HCT116 (cell line): ENCODE measurements at regions not wholly inside any gene's neighbourhood (a gene's known extent, or its start where the extent isn't known, plus 50 kb on each side); places are given as distances from the start of the nearest gene placed in this dataset.
"Not testable (repeated sequence)": the region's sequence is repeated elsewhere in the genome, so short reads cannot be mapped to it uniquely, and the experiment has no call there.

ENCODE experiments used
- ATAC-seq: fragments of 200-7000 bp; cut with Tn5 transposase; 2 replicates; pipeline ENCODE4 v1.9.1; 2020; ENCODE audit warnings: mild to moderate bottlenecking, moderate library complexity
- BruUV-seq: library from RNA; stranded (reverse); fragments of 400-500 nt; replicated peaks from 2 replicates; lab custom pipeline; 2021; lab: Mats Ljungman, UMichigan
- CTCF ChIA-PET: fragments of 300-600 bp; sonication (Branson Sonifier 250); formaldehyde crosslinking; loops from one replicate; lab custom pipeline; 2021; ENCODE audit warnings: antibody characterized with exemption; lab: Charles Lee
- POLR2A ChIA-PET: fragments of 300-600, 350-600 bp; sonication (Branson Sonifier 250); formaldehyde crosslinking; loops from one replicate; lab custom pipeline; 2021; ENCODE audit warnings: antibody characterized with exemption; lab: Charles Lee
- RAD21 ChIA-PET, 2 experiments: fragments of 300-600 bp; sonication (Branson Sonifier 250); formaldehyde crosslinking; loops; one replicate each; lab custom pipeline; 2023; ENCODE audit warnings: low total read pairs in 2 of 2; ENCODE audit not compliant: uncharacterized antibody in 2 of 2, unreplicated experiment in 2 of 2, low non-redundant PET in 1 of 2; lab: Charles Lee
- DNase-seq: peaks from one replicate; pipeline ENCODE4 v3.0.0-alpha.2; 2010; ENCODE audit warnings: low read depth, low spot score
- H2AFZ ChIP-seq: fragments of 200-600 bp; shearing (Covaris generic), sonication (generic); 2 replicates; pipeline ENCODE4 v1.6.1; 2017; ENCODE audit warnings: low read depth, mixed run types, mixed read lengths, antibody characterized with exemption, low read length; ENCODE audit not compliant: poor library complexity, severe bottlenecking
- H3K27ac ChIP-seq: 2 replicates; pipeline ENCODE4 v1.5.1; 2012; ENCODE audit warnings: low read depth, low read length
- H3K27me3 ChIP-seq: fragments of 200-600 bp; sonication (generic); 2 replicates; pipeline ENCODE4 v1.6.1; 2016; ENCODE audit warnings: mixed run types, low read length, mixed read lengths; ENCODE audit not compliant: insufficient read depth
- H3K36me3 ChIP-seq, 2 experiments: fragments of 200-500 bp in 1 of 2; fragments of 200-600 bp in 1 of 2; sonication (Bioruptor generic) in 1 of 2; sonication (generic) in 1 of 2; 2 replicates each; pipeline versions ENCODE4 v1.5.1 to v1.6.1; 2014 to 2016; ENCODE audit warnings: low read length in 2 of 2, inconsistent platforms in 1 of 2, mixed read lengths in 1 of 2, mixed run types in 1 of 2; ENCODE audit not compliant: insufficient read depth in 2 of 2, control insufficient read depth in 1 of 2
- H3K4me1 ChIP-seq, 2 experiments: fragments of 200-600 bp in 1 of 2; sonication (generic) in 1 of 2; 2 replicates each; pipeline versions ENCODE4 v1.5.1 to v1.6.1; 2012 to 2017; ENCODE audit warnings: low read length in 2 of 2, inconsistent platforms in 1 of 2, mild to moderate bottlenecking in 1 of 2, mixed read lengths in 1 of 2, mixed run types in 1 of 2, moderate library complexity in 1 of 2; ENCODE audit not compliant: insufficient read depth in 2 of 2, control insufficient read depth in 1 of 2
- H3K4me2 ChIP-seq: fragments of 200-600 bp; sonication (generic); 2 replicates; pipeline ENCODE4 v1.6.1; 2017; ENCODE audit warnings: mixed run types, low read length, mixed read lengths
- H3K4me3 ChIP-seq, 2 experiments: fragments of 200-600 bp in 1 of 2; sonication (generic) in 1 of 2; replicated peaks in 1 of 2; 2 replicates each; pipeline ENCODE4 v1.5.1; 2011 to 2016; ENCODE audit warnings: low read length in 2 of 2, control low read depth in 1 of 2, low read depth in 1 of 2, mild to moderate bottlenecking in 1 of 2, mixed read lengths in 1 of 2, mixed run types in 1 of 2
- H3K79me2 ChIP-seq: fragments of 200-600 bp; sonication (generic); 2 replicates; pipeline ENCODE4 v1.6.1; 2017; ENCODE audit warnings: mild to moderate bottlenecking, mixed run types, low read length, moderate library complexity, mixed read lengths; ENCODE audit not compliant: insufficient read depth
- H3K9ac ChIP-seq: fragments of 200-600 bp; sonication (generic); 2 replicates; pipeline ENCODE4 v1.6.1; 2016; ENCODE audit warnings: low read length, mixed read lengths
- H3K9me2 ChIP-seq: fragments of 200-600 bp; sonication (generic), shearing (Covaris generic); 2 replicates; pipeline ENCODE4 v1.6.1; 2017; ENCODE audit warnings: mixed run types, mild to moderate bottlenecking, moderate library complexity; ENCODE audit not compliant: insufficient read depth
- H3K9me3 ChIP-seq, 2 experiments: fragments of 200-500 bp in 1 of 2; fragments of 200-600 bp in 1 of 2; sonication (Bioruptor generic) in 1 of 2; sonication (generic) in 1 of 2; 2 replicates each; pipeline ENCODE4 v1.6.1; 2014 to 2017; ENCODE audit warnings: low read length in 2 of 2, mixed read lengths in 2 of 2, inconsistent platforms in 1 of 2, low read depth in 1 of 2, mild to moderate bottlenecking in 1 of 2, mixed run types in 1 of 2, moderate library complexity in 1 of 2; ENCODE audit not compliant: control insufficient read depth in 1 of 2, insufficient read depth in 1 of 2
- H4K20me1 ChIP-seq: fragments of 200-600 bp; sonication (generic), shearing (Covaris generic); 2 replicates; pipeline ENCODE4 v1.6.1; 2017; ENCODE audit warnings: mixed run types, mild to moderate bottlenecking, moderate library complexity; ENCODE audit not compliant: insufficient read depth
- ATF3 ChIP-seq: IDR thresholded peaks from 2 replicates; pipeline ENCODE4 v1.6.1; 2012
- FOSL1 ChIP-seq: IDR thresholded peaks from 2 replicates; pipeline ENCODE4 v1.6.1; 2012; ENCODE audit warnings: low read depth
- TCF7L2 ChIP-seq: IDR thresholded peaks from 2 replicates; pipeline ENCODE4 v1.7.0; 2011; ENCODE audit warnings: borderline replicate concordance, inconsistent platforms; ENCODE audit not compliant: insufficient read depth, insufficient read length; ENCODE audit errors: extremely low read depth
- intact Hi-C: fragments of 100-400 bp; cut with micrococcal nuclease; formaldehyde crosslinking; loops from 2 replicates; pipeline ENCODE4 v1.10.0; 2022

GRCh38 chrX:45553417-45553816 lies 352.7 kb upstream of the DIPK2B start:
- Histone ChIP-seq H2AFZ (no peak overlapping the region), H3K27me3 (no peaks in the 10 kb centered on the region), H3K4me3 (no peak overlapping the region), H3K4me2 (no peak overlapping the region), H3K27ac (no peak overlapping the region), H3K9ac (no peak overlapping the region), H4K20me1 (no peaks in the 10 kb centered on the region), H3K79me2 (no peaks in the 10 kb centered on the region), H3K9me2 (no peaks in the 10 kb centered on the region)
- intact Hi-C loops: no loop called here
- CTCF ChIA-PET: no interaction called here
- DNase-seq (no peak), ATAC-seq (no peak)
- no peak for TF ChIP-seq FOSL1
- TF ChIP-seq TCF7L2: peak; percentile 66
- TF ChIP-seq, all 23 proteins: peak for 1
- RAD21 ChIA-PET: no interaction called here
- Histone ChIP-seq H3K4me1 (no peaks in the 10 kb centered on the region), H3K36me3 (no peaks in the 10 kb centered on the region), H3K9me3 (no peaks in the 10 kb centered on the region; a peak in 1 of 4 replicates)
- POLR2A ChIA-PET: no interaction called here
- no TSS peak for BruUV-seq

- POLR2A ChIA-PET, H2AFZ ChIP-seq, BruUV-seq, ATAC-seq, H3K4me1 ChIP-seq, DNase-seq, H3K4me2 ChIP-seq, H3K27ac ChIP-seq, CTCF ChIA-PET, H3K79me2 ChIP-seq, RAD21 ChIA-PET, H3K9me2 ChIP-seq, H3K27me3 ChIP-seq, intact Hi-C loops, H3K4me3 ChIP-seq, H3K36me3 ChIP-seq, H4K20me1 ChIP-seq, H3K9ac ChIP-seq, H3K9me3 ChIP-seq: not testable (repeated sequence)
Measured at GRCh38 chrX:45546697-45547096, 346.0 kb upstream of the DIPK2B start.

- Histone ChIP-seq H3K27ac (no peak overlapping the region), H3K9me3 (no peaks in the 10 kb centered on the region), H3K79me2 (no peaks in the 10 kb centered on the region), H4K20me1 (no peaks in the 10 kb centered on the region), H3K36me3 (no peaks in the 10 kb centered on the region), H3K4me2 (no peak overlapping the region), H3K4me1 (no peaks in the 10 kb centered on the region), H2AFZ (no peak overlapping the region), H3K9ac (no peak overlapping the region), H3K4me3 (no peak overlapping the region), H3K9me2 (no peaks in the 10 kb centered on the region), H3K27me3 (no peaks in the 10 kb centered on the region)
- intact Hi-C loops: no loop called here
- ChIA-PET POLR2A (no interaction called here), CTCF (no interaction called here), RAD21 (no interaction called here)
- no TSS peak for BruUV-seq
- TF ChIP-seq ATF3: no peak
- DNase-seq: no peak
- no peak for ATAC-seq
Measured at GRCh38 chrX:45540181-45540580, 339.5 kb upstream of the DIPK2B start.
